HG03135 (cell line): ENCODE measurements at regions not wholly inside any gene's neighbourhood (a gene's known extent, or its start where the extent isn't known, plus 50 kb on each side); places are given as distances from the start of the nearest gene placed in this dataset.
"Not testable (repeated sequence)": the region's sequence is repeated elsewhere in the genome, so short reads cannot be mapped to it uniquely, and the experiment has no call there.

ENCODE experiments used
- ATAC-seq: cut with Tn5 transposase; IDR thresholded peaks from one replicate; pipeline ENCODE4 v1.9.1; 2021; ENCODE audit warnings: mild to moderate bottlenecking, moderate library complexity; ENCODE audit not compliant: unreplicated experiment

DNA sequence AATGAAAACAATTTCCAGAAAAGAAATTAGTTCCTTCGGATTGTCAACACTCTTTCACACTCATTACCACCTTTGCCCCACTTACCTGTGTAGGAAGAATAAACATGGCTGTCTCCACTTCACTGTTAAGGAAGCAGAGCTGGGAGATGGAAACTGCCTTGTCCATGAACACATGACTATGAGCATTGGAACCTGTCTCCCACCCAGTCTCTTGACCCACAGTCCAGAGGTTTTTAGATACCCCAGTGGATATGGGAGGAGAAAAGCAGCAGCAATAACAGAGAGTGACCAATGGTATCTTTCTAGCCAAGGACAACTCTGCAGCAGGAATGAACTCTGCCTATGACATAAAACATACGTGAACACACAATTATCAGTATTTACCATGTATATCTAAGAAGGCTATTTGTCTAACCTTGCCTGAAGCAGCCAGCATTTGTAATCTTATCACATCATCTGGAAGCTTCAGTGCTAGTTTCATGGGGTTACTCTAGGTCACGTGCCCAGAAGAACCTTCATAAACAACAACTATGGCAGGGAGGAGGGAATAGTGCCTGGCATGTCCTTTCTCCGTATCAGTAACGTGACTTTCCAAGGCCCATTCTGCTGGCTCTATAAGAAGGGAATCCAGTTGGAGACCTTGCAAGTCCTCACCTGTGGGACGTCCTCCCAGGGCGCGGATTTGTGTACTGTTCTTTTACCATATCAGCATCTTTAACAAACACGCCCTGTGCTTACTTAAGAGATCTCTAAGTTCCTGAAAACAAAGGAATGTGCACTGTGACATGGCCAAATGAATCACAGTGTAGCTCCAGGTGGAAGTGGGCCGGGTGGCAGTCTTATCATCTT is 221.8 kb upstream of the UBL3 start:
- ATAC-seq = no peak

DNA sequence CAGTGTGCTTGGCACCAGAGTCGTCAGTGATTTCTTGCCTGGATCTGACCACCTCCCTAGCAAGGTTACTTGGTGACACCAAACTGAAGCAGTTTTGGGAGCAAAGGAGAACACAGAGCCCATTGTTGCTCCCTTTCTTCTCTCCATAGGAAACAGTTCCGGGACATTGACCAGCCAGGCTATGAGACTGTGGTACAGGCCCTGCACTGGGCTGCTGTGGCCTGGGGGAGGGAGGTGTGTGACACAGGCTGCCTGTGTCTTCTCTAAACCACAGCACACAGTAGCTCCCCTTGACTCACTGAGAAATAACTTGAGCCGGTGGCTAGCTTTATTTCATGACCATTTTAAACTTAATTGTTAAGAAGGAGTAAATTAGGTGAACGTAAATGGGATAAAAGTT is 214.8 kb upstream of the UBL3 start:
- no peak for ATAC-seq

DNA sequence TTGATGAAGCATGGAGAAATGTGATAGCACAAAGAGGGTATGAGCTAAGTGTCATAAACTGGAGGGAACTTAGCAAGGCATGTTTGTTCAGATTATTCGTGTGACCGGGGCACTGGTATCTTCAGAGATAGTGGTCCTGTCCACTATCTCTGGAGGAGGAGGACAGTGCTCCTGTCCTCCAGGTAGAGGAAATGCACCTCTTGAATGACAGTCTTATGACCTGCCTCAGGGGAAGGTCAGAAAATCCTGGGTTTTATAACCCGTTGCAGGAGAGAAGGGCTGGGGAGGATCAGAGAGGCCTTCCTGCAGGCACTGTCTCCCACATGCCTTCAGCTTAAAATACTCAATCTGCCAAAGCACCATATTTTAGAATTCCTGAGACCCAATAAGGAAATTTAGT is 213.5 kb upstream of the UBL3 start:
- ATAC-seq = no peak

DNA sequence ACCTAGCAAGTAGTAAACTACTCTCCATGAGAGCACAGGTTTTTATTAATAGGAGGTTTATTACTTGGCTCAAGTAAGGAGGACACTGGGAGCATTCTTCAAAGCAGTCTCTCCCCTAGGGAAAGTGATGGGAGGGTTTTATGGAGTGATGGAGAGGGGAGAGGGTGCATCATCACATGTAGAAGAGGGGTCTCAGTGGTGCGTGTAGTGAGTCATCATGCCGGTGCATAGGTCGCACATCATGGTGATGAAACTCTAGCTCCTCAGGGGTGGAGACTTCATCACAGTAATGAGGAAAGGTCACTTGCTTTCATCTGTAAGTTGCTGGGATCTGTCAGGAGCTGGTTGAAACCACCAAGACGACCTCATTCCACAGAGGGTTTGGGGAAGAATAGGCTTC is 210.8 kb upstream of the UBL3 start:
- ATAC-seq = no peak

DNA sequence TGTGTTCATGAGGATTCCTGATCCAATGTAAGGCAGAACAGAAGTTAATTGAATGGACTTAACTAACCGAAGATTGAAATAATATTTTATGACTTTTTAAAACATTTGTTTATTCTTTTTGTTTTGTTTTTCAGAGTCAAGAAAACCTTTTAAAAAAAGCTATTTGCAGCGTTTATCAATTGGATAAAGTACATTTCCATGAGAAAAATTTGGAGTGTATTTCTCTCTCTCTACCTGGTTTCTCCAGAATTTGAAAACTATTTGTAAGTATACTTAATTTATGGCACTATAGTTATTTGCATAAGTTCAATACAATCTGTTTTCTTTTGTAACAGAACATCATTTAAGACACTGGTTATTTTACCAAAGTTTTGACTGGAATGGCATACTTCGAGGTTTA is 208.0 kb upstream of the UBL3 start:
- ATAC-seq = no peak

DNA sequence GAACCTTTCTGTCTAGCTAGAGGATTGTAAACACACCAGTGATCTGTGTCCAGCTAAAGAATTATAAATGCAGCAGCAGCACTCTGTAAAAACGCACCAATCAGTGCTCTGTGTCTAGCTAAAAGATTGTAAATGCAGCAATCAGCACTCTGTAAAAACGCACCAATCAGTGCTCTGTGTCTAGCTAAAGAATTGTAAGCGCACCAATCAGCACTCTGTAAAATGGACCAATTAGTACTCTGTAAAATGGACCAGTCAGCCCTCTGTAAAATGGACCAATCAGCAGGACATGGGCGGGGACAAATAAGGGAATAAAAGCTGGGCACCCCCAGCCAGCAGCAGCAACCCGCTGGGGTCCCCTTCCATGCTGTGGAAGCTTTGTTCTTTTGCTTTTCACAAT is 204.1 kb upstream of the UBL3 start:
- ATAC-seq = not testable (repeated sequence)

DNA sequence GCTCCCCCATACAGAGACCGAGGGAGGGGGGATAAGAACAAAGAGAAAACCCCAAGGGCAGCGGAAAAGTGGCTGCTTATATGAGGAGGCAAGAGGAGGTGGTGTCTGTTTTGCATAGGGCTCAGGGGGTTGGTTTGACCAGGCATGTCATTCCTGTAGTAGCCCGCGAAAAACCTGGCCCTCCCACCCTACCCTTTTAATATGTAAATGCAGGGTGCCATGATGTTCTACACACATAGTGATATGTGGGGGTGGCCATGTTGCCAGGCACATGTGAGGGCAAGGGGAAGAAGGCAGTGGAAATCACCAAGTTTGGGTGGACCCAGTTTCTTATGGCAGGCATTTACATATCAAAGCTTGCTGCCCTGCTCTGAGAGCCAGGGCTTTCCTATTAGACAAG is 203.5 kb upstream of the UBL3 start:
- ATAC-seq = no peak

DNA sequence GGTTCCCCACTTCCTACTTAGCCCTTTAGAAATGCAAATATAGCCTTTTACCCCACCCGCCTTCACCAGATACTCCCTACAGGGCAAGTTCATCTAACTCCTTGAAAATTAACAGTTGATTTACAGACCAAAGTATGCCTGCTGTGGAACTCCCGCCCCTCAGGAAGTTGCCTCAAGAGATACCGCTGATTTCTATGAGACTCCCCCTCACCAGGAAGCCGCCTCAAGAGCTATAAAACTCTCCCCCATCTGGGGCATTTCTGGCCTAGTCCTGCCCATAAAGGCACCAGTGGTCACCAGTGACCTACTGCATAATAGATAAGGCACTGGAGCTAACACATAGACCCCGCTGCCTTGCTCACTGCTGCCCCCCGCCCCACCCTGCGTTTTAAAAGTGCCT is 201.7 kb upstream of the UBL3 start:
- no peak for ATAC-seq

DNA sequence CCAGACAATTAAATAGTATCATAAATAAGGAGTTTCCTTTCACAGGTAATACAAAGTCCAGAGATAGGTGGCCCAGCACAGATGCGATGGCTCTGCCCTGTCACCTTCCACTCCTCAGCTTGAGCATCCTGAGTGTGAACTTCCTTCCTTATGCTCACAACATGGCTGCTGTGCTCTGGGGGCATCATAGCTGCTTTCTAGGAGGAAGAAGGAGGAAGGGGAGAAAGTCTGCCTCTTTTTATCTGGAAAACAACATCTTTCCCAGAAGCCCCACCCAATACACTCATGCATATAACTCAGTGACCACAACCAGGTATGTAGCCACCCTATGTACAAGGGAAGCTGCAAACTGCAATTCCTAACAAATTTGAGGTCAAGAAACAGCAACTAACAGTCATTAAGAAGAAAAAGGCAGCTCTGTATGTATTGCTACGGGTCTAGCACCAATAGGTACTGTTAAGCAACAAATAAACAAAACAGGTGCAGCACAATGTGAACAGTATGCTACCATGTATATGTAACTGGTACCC is 201.2 kb upstream of the UBL3 start:
- ATAC-seq = no peak

DNA sequence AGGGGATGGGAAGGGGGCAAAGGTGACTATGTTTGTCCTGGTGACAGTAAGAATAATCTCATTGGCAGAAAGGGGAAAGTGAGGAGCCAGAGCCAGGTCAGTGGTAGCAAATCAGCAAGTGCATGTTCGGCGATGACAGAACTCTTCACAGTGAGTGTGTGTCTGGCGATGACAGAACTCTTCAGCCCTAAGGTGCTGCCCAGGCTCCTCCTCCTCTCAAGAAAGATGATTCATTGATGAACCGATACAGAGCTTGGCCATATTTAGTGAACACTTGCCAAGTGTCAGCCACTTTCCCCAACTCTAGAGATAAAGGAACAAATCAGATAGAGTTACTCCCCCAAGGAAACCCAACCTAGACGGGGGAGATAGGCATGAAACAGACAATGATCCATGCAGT is 199.3 kb upstream of the UBL3 start:
- ATAC-seq = no peak

DNA sequence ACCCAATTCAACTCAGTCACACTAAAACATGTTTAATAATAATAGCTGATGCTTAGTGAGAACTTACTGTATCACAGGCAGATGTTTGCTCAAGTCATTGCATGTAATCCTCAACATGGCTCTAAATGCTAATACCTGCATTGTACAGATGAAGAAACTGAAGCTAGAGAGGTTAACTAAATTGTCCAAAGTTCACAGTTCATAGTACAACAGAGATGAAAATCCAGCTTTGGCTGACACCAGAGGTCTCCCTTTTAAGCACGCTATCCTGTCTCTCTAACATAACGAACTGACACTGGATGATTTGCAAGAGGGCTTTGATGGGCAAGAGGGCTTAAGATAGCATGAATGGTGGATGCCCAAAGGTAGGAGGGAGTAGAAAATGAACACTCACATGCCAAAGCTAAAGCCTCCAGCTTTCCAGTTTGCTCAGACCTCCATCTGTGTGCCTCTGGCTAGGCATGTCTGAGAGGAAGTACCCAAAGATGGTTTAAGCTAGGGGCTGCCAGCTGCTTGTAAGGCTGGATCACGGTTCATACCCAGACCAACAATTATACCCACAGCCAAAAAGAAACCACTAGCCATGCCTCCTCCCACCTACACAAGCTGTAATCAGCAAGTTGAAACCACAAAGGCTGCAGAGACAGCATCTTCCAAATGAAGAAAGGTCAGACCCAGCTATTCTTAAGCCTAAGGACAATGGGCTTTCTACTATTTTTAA is 196.9 kb upstream of the UBL3 start:
- no peak for ATAC-seq

DNA sequence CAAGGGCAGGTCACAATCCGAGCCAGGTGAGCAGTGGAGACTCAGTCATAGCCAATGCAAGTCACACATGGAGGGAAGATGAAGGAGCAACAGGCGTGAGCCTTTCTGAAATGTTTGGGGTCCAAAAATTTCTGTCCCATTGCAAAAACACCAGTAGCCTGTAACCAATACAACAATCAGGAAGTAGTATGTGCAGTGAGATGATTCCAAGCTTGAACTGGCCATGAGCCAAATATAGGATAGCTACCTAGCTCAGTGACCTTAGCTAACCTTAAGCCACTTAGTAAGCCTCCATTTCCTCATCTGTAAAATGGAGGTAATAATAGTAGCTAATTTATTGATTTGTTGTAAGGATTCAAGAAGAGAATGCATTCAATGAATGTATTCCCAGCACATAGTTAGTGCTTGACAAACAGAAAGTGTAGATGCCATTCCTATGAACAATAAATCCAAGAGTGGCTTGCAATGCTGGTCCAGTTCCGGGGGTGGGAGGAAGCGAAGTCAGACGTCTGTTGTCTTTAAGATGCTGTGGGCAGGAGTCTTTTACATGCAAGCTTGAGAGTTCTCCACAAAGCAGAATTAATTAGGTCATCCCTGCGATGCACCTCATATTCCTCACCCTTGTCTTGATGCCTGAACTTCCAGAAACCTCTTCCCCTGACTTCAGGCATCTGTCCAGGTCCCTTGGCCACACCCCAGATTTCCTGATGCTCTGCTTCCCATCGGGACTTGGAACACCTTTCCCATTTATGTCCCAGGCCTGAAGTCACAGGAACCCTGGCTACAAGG is 195.7 kb upstream of the UBL3 start:
- no peak for ATAC-seq

DNA sequence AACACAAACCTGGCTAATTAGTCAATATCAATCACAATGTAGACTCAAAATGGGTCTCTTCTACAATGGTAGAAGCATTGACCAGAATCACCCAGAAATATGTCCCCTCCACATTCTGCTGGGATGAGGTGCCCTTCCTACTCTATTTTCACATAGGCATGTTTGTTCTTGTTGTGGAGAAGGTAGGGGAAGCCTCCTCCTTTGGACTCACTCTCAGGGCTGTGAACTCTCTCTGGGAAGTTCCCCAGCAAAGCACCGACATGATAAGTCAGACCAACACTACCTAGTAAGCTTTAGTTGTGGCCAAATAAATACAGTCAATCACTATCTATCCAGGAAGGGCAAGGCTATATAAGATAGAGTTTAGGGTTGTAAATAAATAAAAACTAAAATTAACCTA is 194.5 kb upstream of the UBL3 start:
- no peak for ATAC-seq

DNA sequence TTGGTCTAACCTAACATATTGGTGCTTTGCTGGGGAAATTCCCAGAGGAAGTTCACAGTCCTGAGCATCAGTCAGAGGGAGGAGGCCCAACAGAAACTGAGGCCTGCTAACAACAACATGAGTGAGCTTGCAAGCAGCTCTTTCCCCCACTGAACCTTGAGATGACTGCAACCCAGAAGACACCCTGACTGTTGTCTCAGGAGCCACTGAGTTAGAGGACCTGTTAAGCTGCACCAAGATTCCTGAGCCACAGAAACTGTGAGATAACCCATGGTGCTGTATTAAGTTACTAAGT is 193.2 kb upstream of the UBL3 start:
- ATAC-seq = no peak

DNA sequence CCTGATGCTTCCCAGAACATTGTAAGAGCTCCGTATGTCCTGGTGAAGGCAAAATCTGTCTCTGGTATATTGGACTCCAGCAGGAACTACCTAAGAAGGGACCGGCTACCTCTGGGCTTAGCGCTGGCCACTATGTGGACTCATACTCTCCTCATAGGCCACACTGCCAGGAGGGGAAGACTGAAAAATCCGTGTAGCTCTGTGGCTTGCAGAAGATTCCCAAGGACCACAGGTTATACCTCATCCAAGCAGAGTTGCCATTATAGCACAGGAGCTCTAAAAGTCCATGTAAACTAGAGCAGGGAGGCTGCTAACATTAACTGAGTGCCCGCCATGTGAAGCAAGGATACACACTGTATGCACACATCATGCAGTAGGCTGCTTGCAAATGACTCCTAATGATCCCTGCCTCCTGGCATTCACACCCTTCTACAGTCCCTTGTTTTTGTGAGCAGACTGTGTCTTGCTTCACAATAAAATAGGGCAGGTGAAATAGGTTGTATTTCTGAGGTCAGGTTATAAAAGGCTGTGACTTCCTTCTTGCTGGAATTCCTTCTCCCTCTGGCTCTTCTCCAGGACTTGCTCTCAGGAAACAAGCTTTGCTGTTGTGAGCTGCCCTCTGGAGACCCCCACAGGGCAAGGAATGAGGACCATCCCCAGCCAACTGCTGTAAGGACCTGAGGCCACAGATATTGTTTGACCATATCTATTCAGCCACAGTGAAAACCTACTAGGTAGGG is 192.6 kb upstream of the UBL3 start:
- ATAC-seq = no peak

DNA sequence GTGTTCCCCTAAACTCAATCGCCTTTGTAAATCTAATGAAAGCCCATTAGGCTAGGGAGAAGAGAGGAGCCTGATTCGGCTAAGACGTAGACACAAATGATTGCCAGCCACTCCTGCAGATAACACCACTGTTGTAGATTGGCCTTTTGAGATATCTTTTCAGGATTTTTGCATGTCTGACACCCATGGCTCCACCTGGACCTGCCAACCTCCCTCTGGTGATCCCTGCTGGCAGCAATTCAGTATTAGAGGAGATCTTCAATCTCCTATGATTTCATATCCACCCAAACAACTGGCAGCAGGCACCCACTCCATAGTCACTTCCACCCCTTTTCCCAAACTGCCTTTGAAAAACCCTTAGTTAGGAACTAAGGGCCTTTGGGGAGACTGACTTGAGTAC is 191.9 kb upstream of the UBL3 start:
- ATAC-seq = no peak

DNA sequence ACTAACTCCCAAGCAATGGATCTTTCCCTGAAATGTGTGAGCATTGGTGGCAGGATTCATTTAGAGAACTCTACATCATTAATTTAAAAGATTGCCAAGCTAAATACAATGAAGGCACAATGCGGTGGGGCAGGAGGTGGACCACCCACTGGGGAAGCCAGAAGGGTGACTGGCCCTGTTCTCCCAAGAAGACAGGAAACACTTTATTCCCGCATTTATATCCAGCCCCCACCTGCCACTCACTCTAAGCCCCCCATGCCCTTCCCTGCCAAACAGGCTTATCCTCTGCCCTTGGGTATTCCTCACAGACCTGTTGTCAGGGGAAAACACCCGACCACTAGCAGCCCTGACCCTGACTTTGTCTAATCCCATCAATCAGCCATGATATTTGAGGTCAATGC is 189.1 kb upstream of the UBL3 start:
- ATAC-seq = no peak

DNA sequence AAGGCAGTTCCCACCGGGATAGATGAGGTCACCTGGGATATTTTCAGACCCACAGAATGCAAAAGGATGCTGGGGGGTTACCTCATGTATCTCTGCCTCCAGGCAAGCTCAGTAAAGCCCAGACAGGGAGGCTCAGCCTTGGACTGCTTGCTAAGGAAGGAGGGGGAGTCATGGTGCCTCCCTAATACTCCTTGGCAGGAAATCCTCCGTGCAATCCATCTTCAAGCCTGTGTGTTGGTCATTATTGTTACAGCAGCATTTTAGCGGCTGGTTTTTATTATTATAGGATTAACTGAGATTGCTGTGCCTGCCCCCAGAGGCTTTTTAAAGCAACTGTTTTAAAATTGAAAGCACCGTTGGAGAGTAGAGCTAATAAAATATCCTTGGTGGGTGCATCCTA is 188.5 kb upstream of the UBL3 start:
- no peak for ATAC-seq

DNA sequence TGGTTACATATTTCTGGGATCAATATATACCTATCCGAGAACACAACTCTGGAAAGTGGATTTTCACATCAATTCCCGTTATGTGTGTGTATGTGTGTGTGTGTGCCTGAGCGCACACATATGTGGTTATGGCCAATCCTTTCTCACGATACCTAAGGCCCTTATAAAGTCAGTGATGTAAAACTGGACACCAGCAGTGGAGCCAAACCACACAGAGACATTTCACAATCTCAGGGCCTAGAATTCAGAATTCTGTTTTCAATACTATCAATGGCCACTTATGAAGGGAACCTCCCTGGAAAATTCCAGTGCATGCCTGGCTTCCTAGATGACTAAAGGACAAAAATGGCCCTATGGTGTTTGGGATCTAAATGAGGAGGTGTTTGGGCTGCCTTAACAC is 187.3 kb upstream of the UBL3 start:
- no peak for ATAC-seq

DNA sequence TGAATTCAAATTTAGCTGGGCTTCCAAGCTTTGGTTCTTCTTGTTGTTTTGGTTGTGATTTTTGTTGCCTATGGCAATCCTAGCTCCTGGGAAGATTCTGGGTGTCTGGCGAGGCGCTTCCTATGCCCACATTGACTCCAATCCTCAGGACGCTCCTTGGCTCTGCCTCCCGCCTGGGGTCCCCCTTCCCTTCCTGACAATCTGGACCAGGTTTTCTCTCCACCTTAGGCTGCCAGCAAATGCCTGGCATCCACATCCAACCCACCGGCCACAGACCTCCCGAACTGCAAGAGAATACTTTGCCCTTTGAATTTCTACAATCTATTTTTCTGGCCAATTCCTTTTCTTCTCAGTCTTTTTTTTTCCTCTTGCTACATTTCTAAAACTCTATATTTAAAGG is 186.9 kb upstream of the UBL3 start:
- no peak for ATAC-seq

DNA sequence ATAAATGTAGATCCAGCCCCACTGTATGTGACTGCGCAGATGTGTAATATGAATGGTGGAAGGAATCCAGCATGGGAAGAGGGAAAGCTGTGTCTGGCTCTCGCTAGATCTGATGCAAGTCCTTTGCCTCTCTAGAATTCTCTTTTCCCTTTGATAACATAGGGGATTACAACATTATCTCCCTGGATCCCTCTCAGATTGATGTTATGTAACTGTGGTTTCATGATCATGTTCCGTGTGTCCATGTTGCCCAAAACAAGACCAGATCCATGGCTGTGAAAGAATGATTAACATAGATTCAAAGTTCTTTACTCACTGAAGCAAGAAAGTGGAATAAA is 184.0 kb upstream of the UBL3 start:
- no peak for ATAC-seq
